HCT116 (cell line): ENCODE measurements at regions not wholly inside any gene's neighbourhood (a gene's known extent, or its start where the extent isn't known, plus 50 kb on each side); places are given as distances from the start of the nearest gene placed in this dataset.

ENCODE experiments used
- ATAC-seq: fragments of 200-7000 bp; cut with Tn5 transposase; 2 replicates; pipeline ENCODE4 v1.9.1; 2020; ENCODE audit warnings: mild to moderate bottlenecking, moderate library complexity
- BruUV-seq: library from RNA; stranded (reverse); fragments of 400-500 nt; replicated peaks from 2 replicates; lab custom pipeline; 2021; lab: Mats Ljungman, UMichigan
- CTCF ChIA-PET: fragments of 300-600 bp; sonication (Branson Sonifier 250); formaldehyde crosslinking; loops from one replicate; lab custom pipeline; 2021; ENCODE audit warnings: antibody characterized with exemption; lab: Charles Lee
- POLR2A ChIA-PET: fragments of 300-600, 350-600 bp; sonication (Branson Sonifier 250); formaldehyde crosslinking; loops from one replicate; lab custom pipeline; 2021; ENCODE audit warnings: antibody characterized with exemption; lab: Charles Lee
- RAD21 ChIA-PET, 2 experiments: fragments of 300-600 bp; sonication (Branson Sonifier 250); formaldehyde crosslinking; loops; one replicate each; lab custom pipeline; 2023; ENCODE audit warnings: low total read pairs in 2 of 2; ENCODE audit not compliant: uncharacterized antibody in 2 of 2, unreplicated experiment in 2 of 2, low non-redundant PET in 1 of 2; lab: Charles Lee
- DNase-seq: peaks from one replicate; pipeline ENCODE4 v3.0.0-alpha.2; 2010; ENCODE audit warnings: low read depth, low spot score
- H2AFZ ChIP-seq: fragments of 200-600 bp; shearing (Covaris generic), sonication (generic); 2 replicates; pipeline ENCODE4 v1.6.1; 2017; ENCODE audit warnings: low read depth, mixed run types, mixed read lengths, antibody characterized with exemption, low read length; ENCODE audit not compliant: poor library complexity, severe bottlenecking
- H3K27ac ChIP-seq: 2 replicates; pipeline ENCODE4 v1.5.1; 2012; ENCODE audit warnings: low read depth, low read length
- H3K27me3 ChIP-seq: fragments of 200-600 bp; sonication (generic); 2 replicates; pipeline ENCODE4 v1.6.1; 2016; ENCODE audit warnings: mixed run types, low read length, mixed read lengths; ENCODE audit not compliant: insufficient read depth
- H3K36me3 ChIP-seq, 2 experiments: fragments of 200-500 bp in 1 of 2; fragments of 200-600 bp in 1 of 2; sonication (Bioruptor generic) in 1 of 2; sonication (generic) in 1 of 2; 2 replicates each; pipeline versions ENCODE4 v1.5.1 to v1.6.1; 2014 to 2016; ENCODE audit warnings: low read length in 2 of 2, inconsistent platforms in 1 of 2, mixed read lengths in 1 of 2, mixed run types in 1 of 2; ENCODE audit not compliant: insufficient read depth in 2 of 2, control insufficient read depth in 1 of 2
- H3K4me1 ChIP-seq, 2 experiments: fragments of 200-600 bp in 1 of 2; sonication (generic) in 1 of 2; 2 replicates each; pipeline versions ENCODE4 v1.5.1 to v1.6.1; 2012 to 2017; ENCODE audit warnings: low read length in 2 of 2, inconsistent platforms in 1 of 2, mild to moderate bottlenecking in 1 of 2, mixed read lengths in 1 of 2, mixed run types in 1 of 2, moderate library complexity in 1 of 2; ENCODE audit not compliant: insufficient read depth in 2 of 2, control insufficient read depth in 1 of 2
- H3K4me2 ChIP-seq: fragments of 200-600 bp; sonication (generic); 2 replicates; pipeline ENCODE4 v1.6.1; 2017; ENCODE audit warnings: mixed run types, low read length, mixed read lengths
- H3K4me3 ChIP-seq, 2 experiments: fragments of 200-600 bp in 1 of 2; sonication (generic) in 1 of 2; replicated peaks in 1 of 2; 2 replicates each; pipeline ENCODE4 v1.5.1; 2011 to 2016; ENCODE audit warnings: low read length in 2 of 2, control low read depth in 1 of 2, low read depth in 1 of 2, mild to moderate bottlenecking in 1 of 2, mixed read lengths in 1 of 2, mixed run types in 1 of 2
- H3K79me2 ChIP-seq: fragments of 200-600 bp; sonication (generic); 2 replicates; pipeline ENCODE4 v1.6.1; 2017; ENCODE audit warnings: mild to moderate bottlenecking, mixed run types, low read length, moderate library complexity, mixed read lengths; ENCODE audit not compliant: insufficient read depth
- H3K9ac ChIP-seq: fragments of 200-600 bp; sonication (generic); 2 replicates; pipeline ENCODE4 v1.6.1; 2016; ENCODE audit warnings: low read length, mixed read lengths
- H3K9me2 ChIP-seq: fragments of 200-600 bp; sonication (generic), shearing (Covaris generic); 2 replicates; pipeline ENCODE4 v1.6.1; 2017; ENCODE audit warnings: mixed run types, mild to moderate bottlenecking, moderate library complexity; ENCODE audit not compliant: insufficient read depth
- H3K9me3 ChIP-seq, 2 experiments: fragments of 200-500 bp in 1 of 2; fragments of 200-600 bp in 1 of 2; sonication (Bioruptor generic) in 1 of 2; sonication (generic) in 1 of 2; 2 replicates each; pipeline ENCODE4 v1.6.1; 2014 to 2017; ENCODE audit warnings: low read length in 2 of 2, mixed read lengths in 2 of 2, inconsistent platforms in 1 of 2, low read depth in 1 of 2, mild to moderate bottlenecking in 1 of 2, mixed run types in 1 of 2, moderate library complexity in 1 of 2; ENCODE audit not compliant: control insufficient read depth in 1 of 2, insufficient read depth in 1 of 2
- H4K20me1 ChIP-seq: fragments of 200-600 bp; sonication (generic), shearing (Covaris generic); 2 replicates; pipeline ENCODE4 v1.6.1; 2017; ENCODE audit warnings: mixed run types, mild to moderate bottlenecking, moderate library complexity; ENCODE audit not compliant: insufficient read depth
- ATF3 ChIP-seq: IDR thresholded peaks from 2 replicates; pipeline ENCODE4 v1.6.1; 2012
- CBX3 ChIP-seq: IDR thresholded peaks from 2 replicates; pipeline ENCODE4 v1.6.1; 2012; ENCODE audit warnings: low read depth
- CEBPB ChIP-seq: IDR thresholded peaks from 2 replicates; pipeline ENCODE4 v1.6.1; 2012; ENCODE audit warnings: low read depth
- EGR1 ChIP-seq: IDR thresholded peaks from 2 replicates; pipeline ENCODE4 v1.6.1; 2012; ENCODE audit warnings: low read depth
- ELF1 ChIP-seq: IDR thresholded peaks from 2 replicates; pipeline ENCODE4 v1.6.1; 2012; ENCODE audit warnings: low read depth, borderline replicate concordance
- EZH2 ChIP-seq: fragments of 200-600 bp; sonication (generic); IDR thresholded peaks from 2 replicates; pipeline ENCODE4 v1.6.1; 2017; ENCODE audit warnings: antibody characterized with exemption, mixed run types
- EZH2phosphoT487 ChIP-seq: fragments of 200-600 bp; IDR thresholded peaks from 2 replicates; pipeline ENCODE4 v1.6.1; 2018; ENCODE audit warnings: antibody characterized with exemption, borderline replicate concordance
- FOSL1 ChIP-seq: IDR thresholded peaks from 2 replicates; pipeline ENCODE4 v1.6.1; 2012; ENCODE audit warnings: low read depth
- POLR2AphosphoS5 ChIP-seq: IDR thresholded peaks from 2 replicates; pipeline ENCODE4 v1.6.1; 2011; ENCODE audit warnings: mild to moderate bottlenecking, low read depth, low read length, moderate library complexity
- RAD21 ChIP-seq: IDR thresholded peaks from 2 replicates; pipeline ENCODE4 v1.6.1; 2012; ENCODE audit warnings: low read depth, mild to moderate bottlenecking
- SIN3A ChIP-seq: IDR thresholded peaks from 2 replicates; pipeline ENCODE4 v1.6.1; 2012; ENCODE audit warnings: low read depth
- SP1 ChIP-seq: IDR thresholded peaks from 2 replicates; pipeline ENCODE4 v1.6.1; 2012; ENCODE audit warnings: low read depth
- SRF ChIP-seq: IDR thresholded peaks from 2 replicates; pipeline ENCODE4 v1.6.1; 2012; ENCODE audit warnings: low read depth
- TCF7L2 ChIP-seq: IDR thresholded peaks from 2 replicates; pipeline ENCODE4 v1.7.0; 2011; ENCODE audit warnings: borderline replicate concordance, inconsistent platforms; ENCODE audit not compliant: insufficient read depth, insufficient read length; ENCODE audit errors: extremely low read depth
- ZFX ChIP-seq: fragments of 450-650 bp; IDR thresholded peaks from 2 replicates; pipeline ENCODE4 v1.6.1; 2017
- ZNF274 ChIP-seq: fragments of 200-500 bp; sonication (Bioruptor generic); IDR thresholded peaks from 2 replicates; pipeline ENCODE4 v1.6.1; 2014; ENCODE audit warnings: mild to moderate bottlenecking, low read depth, low read length, inconsistent platforms
- intact Hi-C: fragments of 100-400 bp; cut with micrococcal nuclease; formaldehyde crosslinking; loops from 2 replicates; pipeline ENCODE4 v1.10.0; 2022
- TF ChIP-seq, protein P1 (sequence below): IDR thresholded peaks from 2 replicates; pipeline ENCODE4 v1.6.1; 2012
- TF ChIP-seq, protein P2 (sequence below), 3 experiments: fragments of 200-600 bp in 1 of 3; sonication (generic) in 1 of 3; IDR thresholded peaks in 2 of 3; conservative IDR thresholded peaks in 1 of 3; 2 replicates each; pipeline ENCODE4 v1.5.1; 2012 to 2017; ENCODE audit warnings: low read depth in 2 of 3, low read length in 2 of 3, antibody characterized with exemption in 1 of 3, borderline replicate concordance in 1 of 3, control low read depth in 1 of 3, mild to moderate bottlenecking in 1 of 3, mixed read lengths in 1 of 3, mixed run types in 1 of 3, moderate library complexity in 1 of 3; ENCODE audit not compliant: insufficient read depth in 1 of 3

DNA sequence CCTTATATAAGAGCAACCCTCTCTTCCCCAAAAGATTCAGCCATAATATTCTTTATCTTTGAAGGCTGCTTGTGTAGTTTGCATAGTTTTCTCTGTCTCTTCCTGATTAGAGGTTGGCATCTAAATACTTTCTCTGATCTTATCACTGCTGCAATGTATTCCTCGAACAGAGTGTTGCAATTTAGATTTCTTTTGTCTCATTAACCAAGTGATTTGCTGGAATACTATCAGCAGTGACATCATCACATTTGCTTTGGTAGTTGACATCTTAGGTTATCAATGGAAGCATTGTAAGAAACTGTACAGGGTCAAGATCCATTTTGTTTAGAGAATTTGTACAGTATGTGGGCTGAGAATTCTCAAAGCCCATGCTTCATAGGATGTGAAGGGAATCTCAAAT lies 72.0 kb upstream of the NEUROD1 start:
- Histone ChIP-seq H3K4me2 (no peak overlapping the region), H3K4me3 (no peak overlapping the region), H3K27ac (no peak overlapping the region), H2AFZ (peak overlapping the region; percentile 13), H3K9ac (no peak overlapping the region), H3K9me2 (no peaks in the 10 kb centered on the region), H3K36me3 (peaks cover 0 to 9% of the 10 kb centered on the region in 2 experiments; a peak in 1 of 4 replicates), H3K9me3 (0 out of 4 replicates have a peak, but pooled peaks cover 0 to under 1% of the 10 kb centered on the region in 2 experiments), H3K27me3 (no peaks in the 10 kb centered on the region), H3K79me2 (no peaks in the 10 kb centered on the region), H3K4me1 (peaks cover 6 to 44% of the 10 kb centered on the region in 2 experiments; a peak in 2 of 4 replicates), H4K20me1 (no peaks in the 10 kb centered on the region)
- ATAC-seq (no peak), DNase-seq (no peak)
- intact Hi-C loops, result no loop called here
- ChIA-PET RAD21 (no interaction called here), POLR2A (no interaction called here), CTCF (no interaction called here)
- no TSS peak for BruUV-seq
- TF ChIP-seq FOSL1 (no peak), EZH2phosphoT487 (no peak), SIN3A (no peak), SRF (no peak), ZNF274 (no peak), RAD21 (no peak), EGR1 (no peak), CEBPB (no peak)
- TF ChIP-seq, protein P1, sequence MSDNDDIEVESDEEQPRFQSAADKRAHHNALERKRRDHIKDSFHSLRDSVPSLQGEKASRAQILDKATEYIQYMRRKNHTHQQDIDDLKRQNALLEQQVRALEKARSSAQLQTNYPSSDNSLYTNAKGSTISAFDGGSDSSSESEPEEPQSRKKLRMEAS, result no peak

DNA sequence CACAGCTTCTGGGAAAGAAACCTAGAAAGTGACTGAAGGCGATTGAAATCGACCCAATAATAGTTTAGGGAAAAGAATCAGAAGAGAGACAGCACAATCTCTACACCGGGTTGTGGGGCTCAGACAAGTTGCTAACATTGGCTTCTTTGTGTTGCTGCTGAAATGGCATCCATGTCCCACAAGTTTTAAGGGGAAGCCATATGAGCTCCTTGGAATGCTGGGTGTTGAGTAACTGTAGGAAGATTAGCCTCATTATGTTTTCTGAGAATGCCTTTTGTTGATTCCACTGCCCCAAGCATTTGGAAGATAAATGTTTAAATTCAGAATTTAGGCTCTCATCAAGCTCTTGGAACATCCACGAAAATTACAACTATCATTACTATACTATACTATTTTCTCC lies 73.4 kb upstream of the NEUROD1 start:
- H3K36me3 ChIP-seq, result no peaks in the 10 kb centered on the region
- TF ChIP-seq EZH2 (no peak), EGR1 (no peak), EZH2phosphoT487 (no peak), FOSL1 (no peak), ATF3 (no peak), ELF1 (no peak), RAD21 (no peak), CBX3 (no peak), TCF7L2 (no peak), ZFX (no peak), SP1 (no peak), POLR2AphosphoS5 (no peak)
- TF ChIP-seq, protein P2, sequence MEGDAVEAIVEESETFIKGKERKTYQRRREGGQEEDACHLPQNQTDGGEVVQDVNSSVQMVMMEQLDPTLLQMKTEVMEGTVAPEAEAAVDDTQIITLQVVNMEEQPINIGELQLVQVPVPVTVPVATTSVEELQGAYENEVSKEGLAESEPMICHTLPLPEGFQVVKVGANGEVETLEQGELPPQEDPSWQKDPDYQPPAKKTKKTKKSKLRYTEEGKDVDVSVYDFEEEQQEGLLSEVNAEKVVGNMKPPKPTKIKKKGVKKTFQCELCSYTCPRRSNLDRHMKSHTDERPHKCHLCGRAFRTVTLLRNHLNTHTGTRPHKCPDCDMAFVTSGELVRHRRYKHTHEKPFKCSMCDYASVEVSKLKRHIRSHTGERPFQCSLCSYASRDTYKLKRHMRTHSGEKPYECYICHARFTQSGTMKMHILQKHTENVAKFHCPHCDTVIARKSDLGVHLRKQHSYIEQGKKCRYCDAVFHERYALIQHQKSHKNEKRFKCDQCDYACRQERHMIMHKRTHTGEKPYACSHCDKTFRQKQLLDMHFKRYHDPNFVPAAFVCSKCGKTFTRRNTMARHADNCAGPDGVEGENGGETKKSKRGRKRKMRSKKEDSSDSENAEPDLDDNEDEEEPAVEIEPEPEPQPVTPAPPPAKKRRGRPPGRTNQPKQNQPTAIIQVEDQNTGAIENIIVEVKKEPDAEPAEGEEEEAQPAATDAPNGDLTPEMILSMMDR (IDR thresholded peaks at IDR 0.05 in 2 of 3, conservative IDR thresholded peaks at IDR 0.05 in 1 of 3; ENCODE audit: borderline replicate concordance in 1 of 3, insufficient read depth in 1 of 3, low read depth in 2 of 3, low read length in 2 of 3), result no peak
- H3K9me2 ChIP-seq, result no peaks in the 10 kb centered on the region
- POLR2A ChIA-PET, result no interaction called here
- H3K9ac ChIP-seq, result no peak overlapping the region
- H2AFZ ChIP-seq, result peak overlapping the region; percentile 13
- no TSS peak for BruUV-seq
- CTCF ChIA-PET, result interaction anchor here (1.2 kb wide), 1 partner anchor 11 kb away, joined by 3 read pairs; no protein-coding TSS in a partner anchor
- no peak for ATAC-seq
- H3K4me2 ChIP-seq, result no peak overlapping the region
- RAD21 ChIA-PET, result no interaction called here
- no peaks in the 10 kb centered on the region for H3K27me3 ChIP-seq
- no peak overlapping the region for H3K4me3 ChIP-seq
- H3K4me1 ChIP-seq, result peaks cover 6 to 49% of the 10 kb centered on the region in 2 experiments; a peak in 2 of 4 replicates
- H4K20me1 ChIP-seq, result no peaks in the 10 kb centered on the region
- no peaks in the 10 kb centered on the region for H3K9me3 ChIP-seq
- no peak overlapping the region for H3K27ac ChIP-seq
- intact Hi-C loops, result no loop called here
- H3K79me2 ChIP-seq, result no peaks in the 10 kb centered on the region
- DNase-seq, result no peak
